ENCODE measurements at regions not wholly inside any gene's neighbourhood (a gene's known extent, or its start where the extent isn't known, plus 50 kb on each side); places are given as distances from the start of the nearest gene placed in this dataset.

DNA sequence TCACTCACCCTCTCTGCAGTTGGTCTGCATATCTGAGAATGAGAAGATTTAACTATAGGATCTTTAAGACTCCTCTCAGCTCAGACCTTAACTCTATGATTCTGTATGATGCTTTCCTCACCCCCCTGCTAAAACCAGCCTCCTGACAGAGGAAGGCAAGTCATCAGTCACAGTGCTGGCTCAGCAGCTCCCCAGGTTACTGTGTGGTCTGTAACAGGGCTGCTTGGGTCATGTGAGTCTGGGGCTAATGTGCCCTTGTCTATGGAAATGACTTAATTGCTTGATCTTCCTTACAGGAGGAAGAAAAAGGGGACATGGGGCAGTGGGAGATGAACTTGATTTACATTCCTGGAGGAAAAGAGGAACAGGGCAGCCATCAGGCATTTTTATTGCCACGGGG lies 625.6 kb downstream of the PTPRU start:
- no peaks in the 10 kb centered on the region for H3K36me3 Mint-ChIP-seq (ENCODE audit: low read depth, unreplicated experiment)
- H3K9me3 Mint-ChIP-seq (ENCODE audit: unreplicated experiment): peaks cover 11% of the 10 kb centered on the region
- peaks cover 3% of the 10 kb centered on the region for H3K27me3 Mint-ChIP-seq (ENCODE audit: low read depth, unreplicated experiment)
- Histone ChIP-seq H2AFZ (ENCODE audit: low read depth, low read length) (no peak overlapping the region), H3K4me2 (ENCODE audit: low read length) (no peak overlapping the region), H3K9me3 (ENCODE audit: insufficient read depth, low read depth, low read length) (peaks cover 10% of the 10 kb centered on the region), H3K4me1 (ENCODE audit: insufficient read depth, low read length) (no peaks in the 10 kb centered on the region), H3K9ac (ENCODE audit: low read length) (no peak overlapping the region), H3K79me2 (ENCODE audit: insufficient read depth, low read length) (no peaks in the 10 kb centered on the region), H3K27ac (ENCODE audit: low read depth, low read length) (no peak overlapping the region), H3K36me3 (ENCODE audit: insufficient read depth, low read length) (no peaks in the 10 kb centered on the region), H4K20me1 (ENCODE audit: insufficient read depth, low read length) (no peaks in the 10 kb centered on the region), H3K27me3 (ENCODE audit: insufficient read depth, low read length) (no peaks in the 10 kb centered on the region), H3K4me3 (ENCODE audit: insufficient read depth, low read depth, low read length) (no peak overlapping the region)
- TF ChIP-seq EZH2 (IDR thresholded peaks at IDR 0.05; ENCODE audit: insufficient read depth, low read length): no peak
- TF ChIP-seq, protein P1, sequence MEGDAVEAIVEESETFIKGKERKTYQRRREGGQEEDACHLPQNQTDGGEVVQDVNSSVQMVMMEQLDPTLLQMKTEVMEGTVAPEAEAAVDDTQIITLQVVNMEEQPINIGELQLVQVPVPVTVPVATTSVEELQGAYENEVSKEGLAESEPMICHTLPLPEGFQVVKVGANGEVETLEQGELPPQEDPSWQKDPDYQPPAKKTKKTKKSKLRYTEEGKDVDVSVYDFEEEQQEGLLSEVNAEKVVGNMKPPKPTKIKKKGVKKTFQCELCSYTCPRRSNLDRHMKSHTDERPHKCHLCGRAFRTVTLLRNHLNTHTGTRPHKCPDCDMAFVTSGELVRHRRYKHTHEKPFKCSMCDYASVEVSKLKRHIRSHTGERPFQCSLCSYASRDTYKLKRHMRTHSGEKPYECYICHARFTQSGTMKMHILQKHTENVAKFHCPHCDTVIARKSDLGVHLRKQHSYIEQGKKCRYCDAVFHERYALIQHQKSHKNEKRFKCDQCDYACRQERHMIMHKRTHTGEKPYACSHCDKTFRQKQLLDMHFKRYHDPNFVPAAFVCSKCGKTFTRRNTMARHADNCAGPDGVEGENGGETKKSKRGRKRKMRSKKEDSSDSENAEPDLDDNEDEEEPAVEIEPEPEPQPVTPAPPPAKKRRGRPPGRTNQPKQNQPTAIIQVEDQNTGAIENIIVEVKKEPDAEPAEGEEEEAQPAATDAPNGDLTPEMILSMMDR (IDR thresholded peaks at IDR 0.05; ENCODE audit: insufficient read depth, low read depth, low read length): no peak
- no peak overlapping the region for H3K4me3 Mint-ChIP-seq (ENCODE audit: unreplicated experiment)
- H3K4me1 Mint-ChIP-seq (ENCODE audit: low read depth, unreplicated experiment): peaks cover 7% of the 10 kb centered on the region
- no peak overlapping the region for H3K27ac Mint-ChIP-seq (ENCODE audit: unreplicated experiment)
- DNase-seq (ENCODE audit: low read depth) (no peak), FAIRE-seq (no peak)

- H3K9ac ChIP-seq (ENCODE audit: low read length): no peak overlapping the region
- no peaks in the 10 kb centered on the region for H3K27me3 ChIP-seq (ENCODE audit: insufficient read depth, low read length)
- H4K20me1 ChIP-seq (ENCODE audit: insufficient read depth, low read length): no peaks in the 10 kb centered on the region
- Mint-ChIP-seq H3K27ac (ENCODE audit: unreplicated experiment) (no peak overlapping the region), H3K4me3 (ENCODE audit: unreplicated experiment) (no peak overlapping the region), H3K9me3 (ENCODE audit: unreplicated experiment) (peaks cover 11% of the 10 kb centered on the region), H3K4me1 (ENCODE audit: low read depth, unreplicated experiment) (peaks cover 7% of the 10 kb centered on the region), H3K36me3 (ENCODE audit: low read depth, unreplicated experiment) (no peaks in the 10 kb centered on the region), H3K27me3 (ENCODE audit: low read depth, unreplicated experiment) (peaks cover 3% of the 10 kb centered on the region)
- H3K4me2 ChIP-seq (ENCODE audit: low read length): no peak overlapping the region
- no peak for FAIRE-seq
- no peak for DNase-seq (ENCODE audit: low read depth)
- H3K4me3 ChIP-seq (ENCODE audit: insufficient read depth, low read depth, low read length): no peak overlapping the region
- TF ChIP-seq, protein P1 (IDR thresholded peaks at IDR 0.05; ENCODE audit: insufficient read depth, low read depth, low read length): no peak
- no peak for TF ChIP-seq EZH2 (IDR thresholded peaks at IDR 0.05; ENCODE audit: insufficient read depth, low read length)
- peaks cover 10% of the 10 kb centered on the region for H3K9me3 ChIP-seq (ENCODE audit: insufficient read depth, low read depth, low read length)
- H2AFZ ChIP-seq (ENCODE audit: low read depth, low read length): no peak overlapping the region
- no peaks in the 10 kb centered on the region for H3K4me1 ChIP-seq (ENCODE audit: insufficient read depth, low read length)
- no peaks in the 10 kb centered on the region for H3K79me2 ChIP-seq (ENCODE audit: insufficient read depth, low read length)
- H3K27ac ChIP-seq (ENCODE audit: low read depth, low read length): no peak overlapping the region
- H3K36me3 ChIP-seq (ENCODE audit: insufficient read depth, low read length): no peaks in the 10 kb centered on the region
Observed at GRCh38 chr1:29861446-29861845, 625.1 kb downstream of the PTPRU start.

DNA sequence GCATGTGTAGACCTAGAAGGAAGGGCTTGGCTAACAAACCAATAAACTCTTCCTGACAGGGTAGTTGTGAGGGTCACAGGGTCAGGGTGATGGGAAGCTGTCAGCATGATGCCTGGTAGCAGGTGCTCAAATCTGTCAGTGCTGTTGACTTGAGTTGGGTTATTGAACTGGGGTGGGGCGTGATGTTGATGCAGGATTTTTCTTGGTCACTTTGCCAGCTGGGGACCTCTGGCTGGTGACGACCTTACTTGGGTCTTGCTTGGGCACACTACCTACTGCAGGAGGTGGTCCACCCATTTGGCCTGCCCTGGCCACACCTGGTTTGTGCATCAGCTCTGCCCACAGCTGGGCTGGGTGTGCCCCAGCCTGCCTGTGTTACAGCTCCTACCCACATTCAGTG lies 624.4 kb downstream of the PTPRU start:
- H3K9me3 Mint-ChIP-seq (ENCODE audit: unreplicated experiment): peaks cover 11% of the 10 kb centered on the region
- Histone ChIP-seq H3K9me3 (ENCODE audit: insufficient read depth, low read depth, low read length) (peaks cover 10% of the 10 kb centered on the region), H4K20me1 (ENCODE audit: insufficient read depth, low read length) (no peaks in the 10 kb centered on the region), H3K4me3 (ENCODE audit: insufficient read depth, low read depth, low read length) (no peak overlapping the region), H3K36me3 (ENCODE audit: insufficient read depth, low read length) (no peaks in the 10 kb centered on the region), H3K79me2 (ENCODE audit: insufficient read depth, low read length) (no peaks in the 10 kb centered on the region), H2AFZ (ENCODE audit: low read depth, low read length) (no peak overlapping the region), H3K4me2 (ENCODE audit: low read length) (no peak overlapping the region), H3K4me1 (ENCODE audit: insufficient read depth, low read length) (no peaks in the 10 kb centered on the region), H3K9ac (ENCODE audit: low read length) (no peak overlapping the region), H3K27me3 (ENCODE audit: insufficient read depth, low read length) (no peaks in the 10 kb centered on the region), H3K27ac (ENCODE audit: low read depth, low read length) (no peak overlapping the region)
- H3K27ac Mint-ChIP-seq (ENCODE audit: unreplicated experiment): no peak overlapping the region
- peaks cover 3% of the 10 kb centered on the region for H3K27me3 Mint-ChIP-seq (ENCODE audit: low read depth, unreplicated experiment)
- peaks cover 10% of the 10 kb centered on the region for H3K4me1 Mint-ChIP-seq (ENCODE audit: low read depth, unreplicated experiment)
- TF ChIP-seq, protein P1 (IDR thresholded peaks at IDR 0.05; ENCODE audit: insufficient read depth, low read depth, low read length): no peak
- TF ChIP-seq EZH2 (IDR thresholded peaks at IDR 0.05; ENCODE audit: insufficient read depth, low read length): no peak
- DNase-seq (ENCODE audit: low read depth): no peak
- no peak for FAIRE-seq
- H3K4me3 Mint-ChIP-seq (ENCODE audit: unreplicated experiment): no peak overlapping the region
- no peaks in the 10 kb centered on the region for H3K36me3 Mint-ChIP-seq (ENCODE audit: low read depth, unreplicated experiment)
